ENCODE measurements at regions not wholly inside any gene's neighbourhood (a gene's known extent, or its start where the extent isn't known, plus 50 kb on each side); places are given as distances from the start of the nearest gene placed in this dataset.

- DNase-seq = no peak
These were observed 464.5 kb downstream of the RASEF start for GRCh38 chr9:82598241-82599039.

GRCh38 chr9:82599336-82599949 lies 463.5 kb downstream of the RASEF start:
- DNase-seq = no peak

GRCh38 chr9:82600536-82601292 lies 462.2 kb downstream of the RASEF start:
- DNase-seq = no peak

GRCh38 chr9:82601293-82601771 lies 461.6 kb downstream of the RASEF start:
- DNase-seq = no peak

- no peak for DNase-seq
These were observed 457.8 kb downstream of the RASEF start for GRCh38 chr9:82604947-82605656.

- DNase-seq = no peak
These were observed 457.3 kb downstream of the RASEF start for GRCh38 chr9:82605657-82606031.

DNA sequence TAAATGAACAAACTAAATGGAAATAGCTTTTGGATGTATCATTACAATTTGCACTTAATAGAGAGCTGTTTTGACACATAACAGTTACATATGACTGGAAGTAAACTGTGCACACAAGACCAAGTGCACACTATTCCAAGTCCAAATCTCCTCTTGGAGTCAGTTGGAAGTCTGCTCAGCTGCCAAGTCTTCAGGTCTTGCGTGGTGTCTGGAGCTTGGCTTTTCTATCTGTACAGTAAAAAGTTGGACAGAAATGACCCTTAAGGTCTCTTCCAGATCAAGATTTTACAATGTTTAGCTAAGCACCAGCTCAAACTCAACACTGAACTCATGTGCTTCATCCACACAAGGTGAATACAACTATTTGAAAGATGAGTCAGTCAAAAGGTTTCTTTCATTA lies 456.9 kb downstream of the RASEF start:
- no peak for DNase-seq

DNA sequence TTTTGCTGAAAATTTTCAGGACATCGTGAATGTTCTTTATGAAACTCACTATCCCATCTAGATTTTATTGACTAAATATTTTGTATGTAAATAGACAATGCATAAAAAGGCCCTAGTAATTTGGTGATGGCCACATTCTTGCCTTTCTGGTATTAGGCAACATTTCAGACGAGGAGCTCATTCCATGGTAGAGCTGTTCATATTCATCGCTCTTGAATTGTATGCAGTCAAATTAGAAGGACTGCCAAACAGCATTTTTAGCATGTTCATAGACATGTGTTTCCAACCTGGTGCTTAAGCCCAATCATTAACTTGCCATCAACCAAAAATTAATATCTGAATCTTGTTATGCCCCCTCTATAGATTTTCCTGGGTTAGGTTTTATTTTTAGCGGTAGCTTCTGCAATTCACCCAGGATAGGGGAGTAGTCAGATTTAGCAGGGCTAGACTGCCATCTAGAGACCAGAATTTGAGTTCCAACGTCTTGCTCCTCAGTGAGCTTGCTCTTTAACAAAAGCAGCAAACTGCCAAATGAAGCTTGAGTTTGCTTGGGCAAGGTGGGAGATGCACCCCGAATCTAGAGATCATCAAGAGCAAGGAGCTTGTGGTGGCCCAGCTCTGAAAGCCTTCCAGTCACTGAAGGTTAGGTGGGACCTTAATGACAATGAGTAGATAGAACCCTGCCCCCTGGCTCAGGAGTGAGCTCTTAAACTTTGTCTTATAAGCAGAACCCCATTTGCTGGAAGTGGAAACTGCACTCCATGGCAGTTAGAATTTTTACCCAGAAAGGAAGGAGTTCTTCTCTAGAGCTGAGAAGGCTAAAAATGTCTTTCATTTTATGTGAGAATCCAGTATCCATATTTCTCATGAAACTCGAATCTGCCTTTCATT lies 456.2 kb downstream of the RASEF start:
- peak in 1 of 2 donors; percentile 49 for DNase-seq

DNA sequence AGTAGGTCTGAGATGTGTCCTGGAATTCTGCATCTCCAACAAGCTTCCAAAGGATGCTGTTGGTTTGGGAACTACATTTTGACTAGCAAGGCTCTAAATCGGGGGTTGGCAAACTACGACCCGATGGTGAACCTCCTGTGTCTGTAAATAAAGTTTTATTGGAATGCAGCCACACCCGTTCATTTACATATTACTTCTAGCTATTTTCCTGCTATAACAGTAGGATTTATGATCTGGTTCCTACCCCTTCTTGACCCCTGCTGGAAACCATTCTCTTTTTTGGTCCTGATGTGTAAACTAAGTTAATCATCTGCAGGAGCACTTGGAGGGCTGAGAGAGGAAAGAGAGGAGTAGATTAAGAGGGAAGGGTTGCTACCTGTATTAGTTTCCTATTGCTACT lies 454.5 kb downstream of the RASEF start:
- no peak for DNase-seq

- DNase-seq = no peak
These were observed 450.0 kb downstream of the RASEF start for GRCh38 chr9:82612942-82613341.

DNA sequence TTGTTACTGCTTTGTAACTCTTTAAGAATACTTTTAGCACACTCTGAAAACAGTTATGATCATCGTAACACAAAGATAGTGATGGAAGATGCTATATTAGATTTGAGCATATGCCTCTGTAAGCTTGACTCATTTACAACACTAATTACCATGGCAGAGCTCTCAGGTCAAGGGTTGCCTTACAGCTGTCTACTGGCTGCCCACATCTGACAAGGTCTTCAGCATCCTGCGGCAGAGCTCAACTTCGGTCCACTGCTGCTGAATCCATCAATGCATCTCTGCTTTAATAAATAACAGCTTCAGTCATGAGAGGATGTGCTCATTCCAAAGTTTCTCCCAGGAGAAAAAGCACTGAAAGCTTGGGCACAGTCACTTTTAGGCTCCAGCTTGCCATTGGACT lies 449.4 kb downstream of the RASEF start:
- DNase-seq = no peak

DNA sequence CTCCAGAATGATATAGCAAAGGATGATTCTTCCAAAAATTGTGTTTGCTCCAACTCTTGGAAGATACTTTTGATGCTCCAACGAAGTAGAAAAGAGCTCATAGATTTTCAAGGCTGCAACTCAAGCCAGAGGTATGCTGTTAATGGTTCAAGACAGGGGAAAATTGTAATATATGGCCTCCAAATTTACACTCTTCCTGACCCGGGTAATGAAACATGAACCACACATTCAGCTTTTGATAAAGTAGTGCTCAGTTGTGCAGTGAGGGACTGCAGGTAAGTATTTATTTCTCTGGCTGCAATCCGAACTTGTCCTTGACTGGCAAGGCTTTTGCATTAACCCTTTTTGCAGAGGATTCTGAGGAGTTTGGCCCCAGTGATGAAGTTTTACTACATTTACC lies 446.4 kb downstream of the RASEF start:
- DNase-seq = no peak

- DNase-seq = no peak
These were observed 441.5 kb downstream of the RASEF start for GRCh38 chr9:82621447-82621846.

- DNase-seq = no peak
These were observed 425.6 kb downstream of the RASEF start for GRCh38 chr9:82637368-82637767.

- no peak for DNase-seq
These were observed 417.3 kb downstream of the RASEF start for GRCh38 chr9:82645600-82645999.

- DNase-seq = no peak
These were observed 412.6 kb downstream of the RASEF start for GRCh38 chr9:82650368-82650767.

GRCh38 chr9:82651474-82651873 lies 411.5 kb downstream of the RASEF start:
- DNase-seq = no peak

- DNase-seq = no peak
These were observed 397.6 kb downstream of the RASEF start for GRCh38 chr9:82665324-82665723.

GRCh38 chr9:82668689-82669199 lies 394.2 kb downstream of the RASEF start:
- DNase-seq = no peak

DNA sequence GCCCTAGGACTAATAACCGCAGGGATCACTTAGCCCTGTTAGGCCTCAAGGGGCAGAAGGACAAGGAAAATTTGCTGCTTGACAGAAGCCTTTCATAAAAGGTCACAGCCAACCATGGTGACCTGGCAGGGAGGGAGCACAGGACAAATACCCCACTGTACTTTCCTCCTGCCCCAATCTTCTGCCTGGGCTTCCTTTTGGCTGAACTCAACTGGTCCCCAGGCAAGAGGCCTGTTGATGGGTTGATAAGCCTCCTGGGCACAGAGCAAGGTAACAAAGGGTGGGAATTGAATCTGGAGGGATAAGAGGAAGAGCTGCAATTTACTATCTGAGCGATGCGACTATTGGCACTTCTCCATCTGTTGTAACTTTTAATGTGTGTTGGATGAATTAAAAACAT lies 392.9 kb downstream of the RASEF start:
- no peak for DNase-seq

DNA sequence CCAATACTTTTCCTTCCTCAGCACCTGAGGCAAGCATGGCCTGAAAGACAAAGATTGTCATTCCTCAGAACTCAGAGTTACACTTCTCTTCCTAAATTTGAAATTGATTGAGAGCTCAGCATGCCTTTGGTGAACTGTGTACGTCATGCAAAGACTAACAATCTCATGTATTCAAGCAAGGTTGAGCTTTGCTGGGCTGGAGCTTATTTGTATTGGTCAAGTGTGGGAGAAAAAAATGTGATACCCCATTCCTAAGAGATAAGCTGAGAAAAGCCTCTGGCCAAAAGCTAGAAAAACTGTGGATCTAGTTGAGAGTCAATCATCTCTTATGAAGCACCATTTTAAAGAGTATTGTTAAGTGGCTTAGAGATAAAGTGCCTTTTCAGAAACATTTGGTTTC lies 392.2 kb downstream of the RASEF start:
- no peak for DNase-seq

GRCh38 chr9:82673201-82673600 lies 389.7 kb downstream of the RASEF start:
- no peak for DNase-seq
